ENCODE measurements at regions not wholly inside any gene's neighbourhood (a gene's known extent, or its start where the extent isn't known, plus 50 kb on each side); places are given as distances from the start of the nearest gene placed in this dataset.

DNA sequence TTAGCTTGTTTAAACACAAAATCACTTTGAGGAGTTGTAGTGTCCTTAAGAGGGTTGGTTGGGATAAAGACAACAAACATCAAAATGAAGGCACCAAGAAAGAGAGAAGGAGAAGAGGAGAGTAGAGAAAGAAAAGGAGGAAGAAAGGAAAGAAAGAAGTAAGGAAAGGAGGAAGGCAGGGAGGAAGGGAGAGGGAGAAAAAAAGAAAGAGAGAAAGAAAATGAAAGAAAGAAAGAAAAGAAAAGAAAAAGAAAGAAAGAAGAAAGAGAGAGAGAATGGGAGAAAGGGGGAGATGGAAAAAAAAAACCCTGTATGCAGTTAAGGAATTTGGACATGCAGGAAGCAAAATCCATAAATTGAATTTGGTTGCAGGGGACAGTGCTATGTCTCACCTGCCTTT lies 635.4 kb upstream of the FZD8 start:
- ATAC-seq (no peak), DNase-seq (no peak)
- no peaks in the 10 kb centered on the region for H3K9me3 ChIP-seq
- H3K4me3 ChIP-seq = no peak overlapping the region
- H3K27me3 ChIP-seq = no peaks in the 10 kb centered on the region
- H3K4me1 ChIP-seq = no peaks in the 10 kb centered on the region
- no peaks in the 10 kb centered on the region for H3K36me3 ChIP-seq
- intact Hi-C loops (cut with DNase I; ENCODE audit: low total_unique reads) (no loop called here), in situ Hi-C loops (cut with MboI; ENCODE audit: low sequenced_read_pairs in 4 of 4) (no loop called here)
- no peak overlapping the region for H3K27ac ChIP-seq
- TF ChIP-seq, protein P1, sequence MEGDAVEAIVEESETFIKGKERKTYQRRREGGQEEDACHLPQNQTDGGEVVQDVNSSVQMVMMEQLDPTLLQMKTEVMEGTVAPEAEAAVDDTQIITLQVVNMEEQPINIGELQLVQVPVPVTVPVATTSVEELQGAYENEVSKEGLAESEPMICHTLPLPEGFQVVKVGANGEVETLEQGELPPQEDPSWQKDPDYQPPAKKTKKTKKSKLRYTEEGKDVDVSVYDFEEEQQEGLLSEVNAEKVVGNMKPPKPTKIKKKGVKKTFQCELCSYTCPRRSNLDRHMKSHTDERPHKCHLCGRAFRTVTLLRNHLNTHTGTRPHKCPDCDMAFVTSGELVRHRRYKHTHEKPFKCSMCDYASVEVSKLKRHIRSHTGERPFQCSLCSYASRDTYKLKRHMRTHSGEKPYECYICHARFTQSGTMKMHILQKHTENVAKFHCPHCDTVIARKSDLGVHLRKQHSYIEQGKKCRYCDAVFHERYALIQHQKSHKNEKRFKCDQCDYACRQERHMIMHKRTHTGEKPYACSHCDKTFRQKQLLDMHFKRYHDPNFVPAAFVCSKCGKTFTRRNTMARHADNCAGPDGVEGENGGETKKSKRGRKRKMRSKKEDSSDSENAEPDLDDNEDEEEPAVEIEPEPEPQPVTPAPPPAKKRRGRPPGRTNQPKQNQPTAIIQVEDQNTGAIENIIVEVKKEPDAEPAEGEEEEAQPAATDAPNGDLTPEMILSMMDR (IDR thresholded peaks at IDR 0.05 in 4 of 5, conservative IDR thresholded peaks at IDR 0.05 in 1 of 5) = no peak
- TF ChIP-seq POLR2A (IDR thresholded peaks at IDR 0.05) = no peak

DNA sequence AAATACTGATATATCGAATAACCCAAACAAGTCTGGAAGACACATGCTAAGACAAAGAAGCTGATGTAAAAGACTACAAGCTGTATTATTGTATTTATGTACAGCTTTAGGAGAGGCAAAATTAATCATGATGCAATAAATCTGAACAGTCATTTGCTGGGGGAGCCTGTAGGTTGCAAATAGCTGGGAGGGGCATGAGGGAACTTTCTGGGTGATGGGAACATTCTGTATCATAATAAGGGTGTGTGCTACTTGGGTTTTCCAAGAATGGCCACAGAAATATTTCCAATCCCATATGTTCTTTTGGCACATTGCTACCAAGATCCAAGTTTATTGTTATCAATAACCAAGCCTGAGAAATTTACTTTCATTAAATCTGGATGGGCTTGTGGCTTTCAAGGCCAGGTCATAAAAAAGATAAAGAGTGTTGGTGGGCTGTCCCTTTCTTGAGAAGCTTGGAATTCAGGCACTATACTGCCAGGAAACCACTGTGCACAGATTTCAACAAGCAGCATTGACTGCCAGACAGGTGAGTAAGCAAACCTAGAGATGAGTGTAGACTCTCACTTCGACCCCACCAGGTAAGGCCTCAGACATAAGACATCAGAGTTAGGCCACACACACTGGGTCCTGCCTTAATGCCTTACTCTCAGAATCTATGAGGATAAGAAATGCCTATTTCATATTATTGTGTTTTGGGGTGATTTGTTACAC lies 629.7 kb upstream of the FZD8 start:
- in situ Hi-C loops (cut with MboI; ENCODE audit: low sequenced_read_pairs in 4 of 4) (no loop called here), intact Hi-C loops (cut with DNase I; ENCODE audit: low total_unique reads) (no loop called here)
- Histone ChIP-seq H3K27me3 (no peaks in the 10 kb centered on the region), H3K4me1 (no peaks in the 10 kb centered on the region), H3K4me3 (no peak overlapping the region), H3K27ac (no peak overlapping the region), H3K36me3 (no peaks in the 10 kb centered on the region), H3K9me3 (no peaks in the 10 kb centered on the region)
- no peak for DNase-seq
- TF ChIP-seq, protein P1 (IDR thresholded peaks at IDR 0.05 in 4 of 5, conservative IDR thresholded peaks at IDR 0.05 in 1 of 5) = no peak
- no peak for ATAC-seq

DNA sequence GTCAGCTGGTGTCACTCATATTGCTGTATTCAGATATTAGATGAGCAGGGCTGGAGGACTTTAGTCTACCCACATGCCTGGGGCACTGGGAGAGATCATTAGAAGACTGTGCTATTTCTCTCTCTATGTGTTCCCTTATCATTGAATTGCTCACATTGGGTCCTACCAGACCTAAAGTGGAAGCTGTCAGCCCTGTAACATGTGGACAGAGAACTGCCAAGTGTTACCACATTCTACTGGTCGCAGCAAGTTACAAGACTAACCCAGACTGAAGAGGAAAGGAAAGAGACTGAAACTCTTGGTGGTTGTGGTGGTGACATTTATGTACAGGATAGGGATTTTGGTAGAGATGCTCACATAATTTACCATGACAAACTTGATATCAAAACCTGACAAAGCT lies 627.1 kb upstream of the FZD8 start:
- in situ Hi-C loops (cut with MboI; ENCODE audit: low sequenced_read_pairs in 4 of 4) = no loop called here
- H3K9me3 ChIP-seq = no peaks in the 10 kb centered on the region
- TF ChIP-seq POLR2A (IDR thresholded peaks at IDR 0.05) = no peak
- TF ChIP-seq, protein P1 (IDR thresholded peaks at IDR 0.05 in 4 of 5, conservative IDR thresholded peaks at IDR 0.05 in 1 of 5) = no peak
- no peak overlapping the region for H3K27ac ChIP-seq
- no peak for ATAC-seq
- DNase-seq = no peak
- no peaks in the 10 kb centered on the region for H3K36me3 ChIP-seq
- H3K4me3 ChIP-seq = no peak overlapping the region
- H3K4me1 ChIP-seq = no peaks in the 10 kb centered on the region
- intact Hi-C loops (cut with DNase I; ENCODE audit: low total_unique reads) = no loop called here
- no peaks in the 10 kb centered on the region for H3K27me3 ChIP-seq

DNA sequence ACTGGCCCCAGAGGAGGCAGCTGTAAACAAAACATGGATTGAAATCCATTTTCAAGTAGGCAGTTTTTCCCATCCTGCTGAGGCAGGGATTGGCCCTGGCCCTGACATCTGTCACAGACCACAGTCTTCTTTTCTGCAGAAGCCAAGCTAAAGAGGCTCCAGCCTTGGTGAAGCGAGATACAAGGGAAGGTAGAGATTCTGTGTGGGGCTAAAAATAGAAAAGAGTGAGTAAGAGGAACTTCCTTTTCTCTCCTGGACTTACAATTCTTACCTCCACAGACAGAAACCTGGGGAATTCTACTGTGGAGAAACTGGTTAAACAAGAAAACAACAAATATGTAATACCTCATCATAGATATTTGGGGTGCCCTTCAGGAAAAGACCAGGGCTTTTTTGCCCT lies 624.8 kb upstream of the FZD8 start:
- in situ Hi-C loops (cut with MboI; ENCODE audit: low sequenced_read_pairs in 4 of 4) (no loop called here), intact Hi-C loops (cut with DNase I; ENCODE audit: low total_unique reads) (no loop called here)
- Histone ChIP-seq H3K4me1 (no peaks in the 10 kb centered on the region), H3K9me3 (no peaks in the 10 kb centered on the region), H3K27me3 (no peaks in the 10 kb centered on the region), H3K36me3 (no peaks in the 10 kb centered on the region), H3K27ac (no peak overlapping the region), H3K4me3 (no peak overlapping the region)
- TF ChIP-seq POLR2A (IDR thresholded peaks at IDR 0.05) = no peak
- TF ChIP-seq, protein P1 (IDR thresholded peaks at IDR 0.05 in 4 of 5, conservative IDR thresholded peaks at IDR 0.05 in 1 of 5) = no peak
- ATAC-seq (no peak), DNase-seq (no peak)

DNA sequence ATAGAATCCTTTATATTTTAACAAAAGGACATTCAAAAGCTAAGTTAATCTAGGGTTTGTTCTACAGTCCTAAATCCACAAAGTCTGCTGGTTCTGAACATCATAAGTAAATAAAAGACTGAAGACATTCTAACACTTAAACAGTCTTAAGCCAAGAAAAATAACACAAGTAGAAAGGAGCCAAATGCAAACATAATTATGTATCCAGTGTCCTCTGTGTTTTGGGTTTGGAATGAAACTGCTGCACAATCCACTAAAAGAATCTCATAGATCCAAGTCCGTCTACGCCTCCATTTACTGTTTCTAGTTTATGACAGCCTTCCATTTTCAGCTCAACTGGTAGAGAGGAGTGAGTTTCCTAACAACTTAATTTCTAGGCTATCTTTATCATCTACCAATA lies 623.6 kb upstream of the FZD8 start:
- Histone ChIP-seq H3K27me3 (no peaks in the 10 kb centered on the region), H3K36me3 (no peaks in the 10 kb centered on the region), H3K4me3 (no peak overlapping the region), H3K9me3 (no peaks in the 10 kb centered on the region), H3K27ac (no peak overlapping the region), H3K4me1 (no peaks in the 10 kb centered on the region)
- TF ChIP-seq, protein P1 (IDR thresholded peaks at IDR 0.05 in 4 of 5, conservative IDR thresholded peaks at IDR 0.05 in 1 of 5) = no peak
- no peak for TF ChIP-seq POLR2A (IDR thresholded peaks at IDR 0.05)
- ATAC-seq (no peak), DNase-seq (no peak)
- intact Hi-C loops (cut with DNase I; ENCODE audit: low total_unique reads) = no loop called here
- in situ Hi-C loops (cut with MboI; ENCODE audit: low sequenced_read_pairs in 4 of 4) = no loop called here

Data from gastrocnemius medialis (tissue), 4 donors.